SK-N-SH (cell line): ENCODE measurements at regions not wholly inside any gene's neighbourhood (a gene's known extent, or its start where the extent isn't known, plus 50 kb on each side); places are given as distances from the start of the nearest gene placed in this dataset.

Source experiments
- CTCF ChIA-PET: fragments of 300-600, 350-600 bp; formaldehyde crosslinking; extraction: SDS; loops from one replicate; lab custom pipeline; 2021; lab: Yijun Ruan, JAX
- POLR2A ChIA-PET: fragments of 350-600 bp; sonication (Branson Sonifier 250); formaldehyde crosslinking; extraction: SDS; loops from one replicate; lab custom pipeline; 2020; ENCODE audit warnings: antibody characterized with exemption, inconsistent platforms; lab: Yijun Ruan, JAX
- DNase-seq: peaks from one replicate; pipeline ENCODE4 v3.0.0; 2012
- H2AFZ ChIP-seq: fragments of 200-600 bp; sonication (generic); 2 replicates; pipeline ENCODE4 v1.8.1; 2016; ENCODE audit warnings: antibody characterized with exemption, mild to moderate bottlenecking, low read depth
- H3F3A ChIP-seq: fragments of 200-600 bp; sonication (generic); replicated peaks from 2 replicates; pipeline ENCODE3; 2016; ENCODE audit warnings: antibody characterized with exemption, mild to moderate bottlenecking; ENCODE audit not compliant: insufficient read depth
- H3K27ac ChIP-seq, 2 experiments: fragments of 200-500 bp in 1 of 2; fragments of 200-600 bp in 1 of 2; sonication (Bioruptor generic) in 1 of 2; sonication (generic), shearing (Covaris generic) in 1 of 2; 2 replicates each; pipeline versions ENCODE4 v1.5.1 to v1.6.1; 2014 to 2016; ENCODE audit warnings: low read depth in 2 of 2, inconsistent platforms in 1 of 2, low read length in 1 of 2, mild to moderate bottlenecking in 1 of 2, mixed read lengths in 1 of 2
- H3K27me3 ChIP-seq: fragments of 200-600 bp; sonication (generic), shearing (Covaris generic); 2 replicates; pipeline ENCODE4 v1.6.1; 2016; ENCODE audit warnings: mixed run types; ENCODE audit not compliant: insufficient read depth
- H3K36me3 ChIP-seq, 2 experiments: fragments of 200-500 bp in 1 of 2; fragments of 200-600 bp in 1 of 2; sonication (Bioruptor generic) in 1 of 2; sonication (generic) in 1 of 2; replicated peaks in 1 of 2; 2 replicates each; pipeline versions ENCODE3 to v1.5.1; 2014 to 2016; ENCODE audit warnings: low read length in 1 of 2, mild to moderate bottlenecking in 1 of 2; ENCODE audit not compliant: insufficient read depth in 2 of 2, control insufficient read depth in 1 of 2
- H3K4me1 ChIP-seq, 2 experiments: fragments of 200-500 bp in 1 of 2; fragments of 200-600 bp in 1 of 2; sonication (Bioruptor generic) in 1 of 2; sonication (generic), shearing (Covaris generic) in 1 of 2; 2 replicates each; pipeline versions ENCODE4 v1.5.1 to v1.6.1; 2014 to 2016; ENCODE audit warnings: low read depth in 1 of 2, low read length in 1 of 2, mixed run types in 1 of 2; ENCODE audit not compliant: insufficient read depth in 2 of 2, control insufficient read depth in 1 of 2
- H3K4me2 ChIP-seq: fragments of 200-600 bp; sonication (generic), shearing (Covaris generic); 2 replicates; pipeline ENCODE4 v1.6.1; 2017; ENCODE audit warnings: mixed run types
- H3K4me3 ChIP-seq, 2 experiments: fragments of 200-500 bp in 1 of 2; fragments of 200-600 bp in 1 of 2; sonication (Bioruptor generic) in 1 of 2; sonication (generic), shearing (Covaris generic) in 1 of 2; 2 replicates each; pipeline versions ENCODE4 v1.5.1 to v1.8.1; 2014 to 2016; ENCODE audit warnings: low read depth in 2 of 2, inconsistent platforms in 1 of 2, low read length in 1 of 2, mild to moderate bottlenecking in 1 of 2, mixed read lengths in 1 of 2, moderate library complexity in 1 of 2
- H3K79me2 ChIP-seq: fragments of 200-600 bp; sonication (generic); 2 replicates; pipeline ENCODE4 v1.8.1; 2017; ENCODE audit warnings: mild to moderate bottlenecking; ENCODE audit not compliant: insufficient read depth
- H3K9ac ChIP-seq: fragments of 200-600 bp; sonication (generic); 2 replicates; pipeline ENCODE4 v1.6.1; 2017; ENCODE audit warnings: mixed run types
- H3K9me2 ChIP-seq: fragments of 200-600 bp; sonication (generic); 2 replicates; pipeline ENCODE4 v1.6.1; 2017; ENCODE audit warnings: mixed run types
- H3K9me3 ChIP-seq: fragments of 200-600 bp; sonication (generic); 2 replicates; pipeline ENCODE4 v1.6.1; 2017; ENCODE audit warnings: mixed run types, mild to moderate bottlenecking, moderate library complexity
- H4K20me1 ChIP-seq: fragments of 200-600 bp; sonication (generic); 2 replicates; pipeline ENCODE4 v1.6.1; 2017; ENCODE audit warnings: mild to moderate bottlenecking, mixed run types; ENCODE audit not compliant: insufficient read depth
- CHD2 ChIP-seq: fragments of 150-350 bp; IDR thresholded peaks from 2 replicates; pipeline ENCODE4 v1.6.1; 2018; ENCODE audit warnings: low read length; ENCODE audit not compliant: partially characterized antibody
- CTCF ChIP-seq: fragments of 200-600 bp; sonication (generic); IDR thresholded peaks from 2 replicates; pipeline ENCODE4 v1.6.1; 2017; ENCODE audit warnings: antibody characterized with exemption, mild to moderate bottlenecking, moderate library complexity
- FOXJ3 ChIP-seq: sonication (generic); formaldehyde crosslinking; IDR thresholded peaks from 2 replicates; pipeline ENCODE4 v1.5.1; 2020; ENCODE audit warnings: mild to moderate bottlenecking, missing genetic modification reagents
- GATA2 ChIP-seq: sonication (generic); formaldehyde crosslinking; IDR thresholded peaks from 2 replicates; pipeline ENCODE4 v1.5.0; 2020; ENCODE audit warnings: mild to moderate bottlenecking, missing genetic modification reagents
- IRF3 ChIP-seq: fragments of 150-350 bp; IDR thresholded peaks from 2 replicates; pipeline ENCODE4 v1.6.1; 2016; ENCODE audit warnings: mild to moderate bottlenecking, low read depth, low read length
- POLR2AphosphoS5 ChIP-seq: IDR thresholded peaks from 2 replicates; pipeline ENCODE4 v1.6.1; 2012; ENCODE audit warnings: low read depth, low read length
- RAD21 ChIP-seq: IDR thresholded peaks from 2 replicates; pipeline ENCODE4 v1.6.1; 2012; ENCODE audit warnings: mild to moderate bottlenecking, low read length
- SMC3 ChIP-seq: IDR thresholded peaks from 2 replicates; pipeline ENCODE4 v1.6.1; 2012; ENCODE audit warnings: low read depth, low read length, improper control_type of control experiment
- USF1 ChIP-seq: IDR thresholded peaks from 2 replicates; pipeline ENCODE4 v1.4.0; 2012; ENCODE audit warnings: low read depth, borderline replicate concordance
- WGBS: methylation state at CpG from one replicate; pipeline ENCODE4 v1.1.6; 2017; ENCODE audit warnings: low lambda C conversion rate; 5-methylcytosine and 5-hydroxymethylcytosine counted together
- TF ChIP-seq, protein P1 (sequence below): fragments of 150-350 bp; IDR thresholded peaks from 2 replicates; pipeline ENCODE4 v1.6.1; 2017; ENCODE audit warnings: antibody characterized with exemption, low read length, low read depth, borderline replicate concordance

GRCh38 chr3:178435575-178435974, 100.7 kb upstream of the KCNMB2 start (continued):
- TF ChIP-seq USF1 (no peak), FOXJ3 (CRISPR knock-in tag) (no peak)

GRCh38 chr3:178436773-178437172, 99.5 kb upstream of the KCNMB2 start:
- Histone ChIP-seq H4K20me1 (no peaks in the 10 kb centered on the region), H3K36me3 (no peaks in the 10 kb centered on the region), H3K9ac (no peak overlapping the region), H3K9me2 (no peaks in the 10 kb centered on the region), H3K27me3 (no peaks in the 10 kb centered on the region)
- WGBS = 18% methylated on average over 3 of the region's 3 CpGs
- TF ChIP-seq POLR2AphosphoS5 (no peak), IRF3 (no peak), CTCF (peak; percentile 79), GATA2 (peak; percentile 65), SMC3 (peak; percentile 55), RAD21 (peak; percentile 72)
- TF ChIP-seq, protein P1, sequence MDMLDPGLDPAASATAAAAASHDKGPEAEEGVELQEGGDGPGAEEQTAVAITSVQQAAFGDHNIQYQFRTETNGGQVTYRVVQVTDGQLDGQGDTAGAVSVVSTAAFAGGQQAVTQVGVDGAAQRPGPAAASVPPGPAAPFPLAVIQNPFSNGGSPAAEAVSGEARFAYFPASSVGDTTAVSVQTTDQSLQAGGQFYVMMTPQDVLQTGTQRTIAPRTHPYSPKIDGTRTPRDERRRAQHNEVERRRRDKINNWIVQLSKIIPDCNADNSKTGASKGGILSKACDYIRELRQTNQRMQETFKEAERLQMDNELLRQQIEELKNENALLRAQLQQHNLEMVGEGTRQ = no peak
- TF ChIP-seq, all 33 proteins: peak for 4
- H3K4me3 ChIP-seq = peak overlapping the region in 1 of 2 experiments; percentile 39; a peak in 1 of 4 replicates
- H2AFZ ChIP-seq = no peak overlapping the region
- ChIA-PET POLR2A (no interaction called here), CTCF (interaction anchor here (0.6 to 7.2 kb wide), 32 partner anchors 8 to 647 kb away, joined by 3 to 160 read pairs (median 4); no protein-coding TSS in a partner anchor)
- H3K27ac ChIP-seq = no peak overlapping the region
- no peaks in the 10 kb centered on the region for H3K9me3 ChIP-seq
- H3K79me2 ChIP-seq = no peaks in the 10 kb centered on the region
- no peak overlapping the region for H3K4me2 ChIP-seq
- H3K4me1 ChIP-seq = no peaks in the 10 kb centered on the region
- peak; percentile 55 for DNase-seq
- no peaks in the 10 kb centered on the region for H3F3A ChIP-seq

DNA sequence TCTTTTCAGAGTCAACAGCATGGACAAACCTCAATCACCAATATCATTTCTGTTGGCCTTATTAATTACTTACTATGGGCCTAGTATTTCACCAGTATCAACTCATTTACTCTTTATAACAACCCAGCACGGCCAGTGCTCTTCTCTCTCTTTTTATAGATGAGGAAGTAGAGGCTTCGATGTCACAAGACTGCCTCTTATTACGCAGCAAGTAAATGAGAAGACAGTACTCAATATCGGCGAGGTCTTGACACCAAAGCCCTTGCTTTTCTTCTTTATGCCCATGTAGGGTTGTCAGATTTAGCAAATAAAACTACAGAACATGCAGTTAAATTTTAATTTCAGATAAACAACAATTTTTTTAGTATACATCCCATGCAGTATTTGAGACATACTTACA, 99.0 kb upstream of the KCNMB2 start:
- Histone ChIP-seq H3K36me3 (no peaks in the 10 kb centered on the region), H3K27ac (no peak overlapping the region), H3K4me2 (no peak overlapping the region), H4K20me1 (no peaks in the 10 kb centered on the region), H3K4me1 (no peaks in the 10 kb centered on the region), H3F3A (no peaks in the 10 kb centered on the region), H3K79me2 (no peaks in the 10 kb centered on the region), H3K4me3 (no peak overlapping the region), H3K9ac (no peak overlapping the region), H3K9me2 (no peaks in the 10 kb centered on the region), H3K27me3 (no peaks in the 10 kb centered on the region), H2AFZ (no peak overlapping the region), H3K9me3 (no peaks in the 10 kb centered on the region)
- TF ChIP-seq CHD2 (no peak), SMC3 (no peak)
- TF ChIP-seq, protein P1 = no peak
- POLR2A ChIA-PET = no interaction called here
- WGBS = 74% methylated on average over 5 of the region's 5 CpGs
- no peak for DNase-seq
- CTCF ChIA-PET = interaction anchor here (0.7 to 7.2 kb wide), 25 partner anchors 8 to 533 kb away, joined by 3 to 160 read pairs (median 4); no protein-coding TSS in a partner anchor
